GM12878 (cell line): ENCODE measurements at regions not wholly inside any gene's neighbourhood (a gene's known extent, or its start where the extent isn't known, plus 50 kb on each side); places are given as distances from the start of the nearest gene placed in this dataset.

Experiments used
- ATAC-seq: fragments of 200-7000 bp; cut with Tn5 transposase; 3 replicates; pipeline ENCODE4 v1.9.1; 2020; ENCODE audit warnings: mild to moderate bottlenecking, moderate library complexity
- BruUV-seq: library from RNA; stranded (reverse); fragments of 400-500 nt; replicated peaks from 2 replicates; lab custom pipeline; 2021; lab: Mats Ljungman, UMichigan
- CTCF ChIA-PET: fragments of 300-600 bp; sonication (Branson Sonifier 250); formaldehyde crosslinking; extraction: SDS; loops from one replicate; lab custom pipeline; 2021; ENCODE audit warnings: inconsistent platforms; lab: Yijun Ruan, JAX
- POLR2A ChIA-PET: fragments of 350-600 bp; formaldehyde crosslinking; extraction: SDS; loops from one replicate; lab custom pipeline; 2021; ENCODE audit warnings: inconsistent platforms; lab: Charles Lee
- RAD21 ChIA-PET: fragments of 300-600 bp; sonication (Branson Sonifier 250); formaldehyde crosslinking; loops from one replicate; lab custom pipeline; 2023; ENCODE audit warnings: antibody characterized with exemption; ENCODE audit not compliant: unreplicated experiment; lab: Charles Lee
- SMC1A ChIA-PET: fragments of 300-600 bp; sonication (Branson Sonifier 250); formaldehyde crosslinking; loops from one replicate; lab custom pipeline; 2023; ENCODE audit not compliant: unreplicated experiment, uncharacterized antibody; lab: Charles Lee
- DNase-seq: peaks from one replicate; pipeline ENCODE4 v3.0.0-alpha.2; 2011; ENCODE audit warnings: low read depth, low spot score
- FAIRE-seq: peaks from 3 replicates; lab custom pipeline; 2011; peaks lifted over from hg19 to GRCh38; lab: Jason Lieb, UNC
- H2AFZ ChIP-seq: 2 replicates; pipeline ENCODE4 v1.6.0; 2011; ENCODE audit warnings: low read depth, low read length, control low read depth; ENCODE audit not compliant: control insufficient read depth
- H3K27ac ChIP-seq: 2 replicates; pipeline ENCODE4 v1.5.1; 2011; ENCODE audit warnings: control low read depth; ENCODE audit not compliant: control insufficient read depth, insufficient read depth
- H3K27me3 ChIP-seq, 2 experiments: replicated peaks in 1 of 2; 2 replicates each; pipeline versions ENCODE4 v1.6.0 to v1.6.1; 2011; ENCODE audit warnings: low read length in 1 of 2; ENCODE audit not compliant: control insufficient read depth in 2 of 2, insufficient read depth in 2 of 2
- H3K36me3 ChIP-seq, 2 experiments: 2 replicates each; pipeline ENCODE4 v1.5.1; 2011; ENCODE audit warnings: low read length in 1 of 2; ENCODE audit not compliant: control insufficient read depth in 2 of 2, insufficient read depth in 2 of 2
- H3K4me1 ChIP-seq: 2 replicates; pipeline ENCODE4 v1.6.1; 2011; ENCODE audit warnings: mild to moderate bottlenecking, low read length, moderate library complexity, mixed read lengths; ENCODE audit not compliant: control insufficient read depth, insufficient read depth
- H3K4me2 ChIP-seq: 2 replicates; pipeline ENCODE4 v1.6.0; 2011; ENCODE audit warnings: control low read depth; ENCODE audit not compliant: control insufficient read depth, insufficient read depth
- H3K4me3 ChIP-seq: fragments of 200-600 bp; sonication (generic); 2 replicates; pipeline ENCODE4 v1.5.1; 2016
- H3K79me2 ChIP-seq: 2 replicates; pipeline ENCODE4 v1.6.0; 2011; ENCODE audit warnings: low read length; ENCODE audit not compliant: control insufficient read depth, insufficient read depth
- H3K9ac ChIP-seq: 2 replicates; pipeline ENCODE4 v1.8.0; 2011; ENCODE audit warnings: low read length, control low read depth, mixed read lengths; ENCODE audit not compliant: control insufficient read depth, insufficient read depth
- H3K9me3 ChIP-seq: replicated peaks from 3 replicates; pipeline ENCODE4 v1.5.1; 2011; ENCODE audit warnings: mild to moderate bottlenecking, low read length; ENCODE audit not compliant: control insufficient read depth, insufficient read depth
- H4K20me1 ChIP-seq: 2 replicates; pipeline ENCODE4 v1.6.0; 2011; ENCODE audit not compliant: control insufficient read depth, insufficient read depth
- CTCF ChIP-seq, 3 experiments: IDR thresholded peaks in 2 of 3; conservative IDR thresholded peaks in 1 of 3; 2 replicates each; pipeline ENCODE4 v1.5.1; 2011; ENCODE audit warnings: low read depth in 3 of 3, low read length in 3 of 3, mild to moderate bottlenecking in 3 of 3, control low read depth in 2 of 3, moderate library complexity in 2 of 3, inconsistent platforms in 1 of 3, mixed read lengths in 1 of 3; ENCODE audit not compliant: control insufficient read depth in 2 of 3, insufficient read depth in 1 of 3; ENCODE audit errors: extremely low read depth in 1 of 3
- FOXK2 ChIP-seq: fragments of 450-650 bp; IDR thresholded peaks from 2 replicates; pipeline ENCODE4 v1.6.1; 2017; ENCODE audit warnings: mild to moderate bottlenecking, moderate library complexity
- HDAC6 ChIP-seq: fragments of 200-600 bp; sonication (generic); IDR thresholded peaks from one replicate; pipeline ENCODE4 v1.8.0; 2017; ENCODE audit warnings: antibody characterized with exemption; ENCODE audit not compliant: unreplicated experiment
- POLR2A ChIP-seq: IDR thresholded peaks from 2 replicates; pipeline ENCODE4 v1.6.1; 2011; ENCODE audit warnings: low read depth, mild to moderate bottlenecking, low read length
- PRDM15 ChIP-seq: fragments of 450-650 bp; formaldehyde crosslinking; IDR thresholded peaks from 2 replicates; pipeline ENCODE4 v1.4.0; 2020; ENCODE audit warnings: mild to moderate bottlenecking, moderate library complexity
- RAD21 ChIP-seq: IDR thresholded peaks from 2 replicates; pipeline ENCODE4 v1.6.1; 2011; ENCODE audit warnings: mild to moderate bottlenecking, low read depth, low read length, moderate library complexity; ENCODE audit not compliant: insufficient read depth
- SMC3 ChIP-seq: IDR thresholded peaks from 2 replicates; pipeline ENCODE4 v1.6.1; 2011; ENCODE audit warnings: low read length, improper control_type of control experiment, borderline replicate concordance
- ZNF592 ChIP-seq: fragments of 450-650 bp; IDR thresholded peaks from 2 replicates; pipeline ENCODE4 v1.6.1; 2017; ENCODE audit warnings: mild to moderate bottlenecking, moderate library complexity
- WGBS: methylation state at CpG from one replicate; pipeline ENCODE4 v1.1.6; 2016; ENCODE audit warnings: low lambda C conversion rate; ENCODE audit not compliant: insufficient replicate concordance, insufficient coverage; ENCODE audit errors: missing lambda C conversion rate; 5-methylcytosine and 5-hydroxymethylcytosine counted together
- in situ Hi-C: fragments of 300-500 bp; cut with MboI; formaldehyde crosslinking; loops from 9 replicates; pipeline ENCODE4 v1.14.3; 2018; ENCODE audit warnings: mixed read lengths
- intact Hi-C: fragments of 100-400 bp; cut with micrococcal nuclease; formaldehyde crosslinking; loops from one replicate; pipeline ENCODE4 v1.14.2; 2022; ENCODE audit not compliant: unreplicated experiment

- no peaks in the 10 kb centered on the region for H4K20me1 ChIP-seq
- RAD21 ChIA-PET, result no interaction called here
- WGBS, result 0% methylated on average over 1 of the region's 1 CpG
- H3K36me3 ChIP-seq, result no peaks in the 10 kb centered on the region
- no peaks in the 10 kb centered on the region for H3K27me3 ChIP-seq
- H3K4me3 ChIP-seq, result no peak overlapping the region
- intact Hi-C loops (loop anchor here (5.0 kb wide), 1 partner anchor 120 kb away; no protein-coding TSS in a partner anchor), in situ Hi-C loops (no loop called here)
- SMC1A ChIA-PET, result interaction anchor here (0.7 to 1.0 kb wide), 3 partner anchors 23 to 138 kb away, joined by 3 to 4 read pairs (median 3); no protein-coding TSS in a partner anchor
- no peak overlapping the region for H3K4me2 ChIP-seq
- POLR2A ChIA-PET, result no interaction called here
- peak; percentile 42; the same call in 1 of the 3 replicates for ATAC-seq
- peak; percentile 63; the same call in 1 of the 2 replicates for TF ChIP-seq RAD21
- peak in 2 of 3 experiments; percentile 7 to 19; a peak in 1 of 6 replicates for TF ChIP-seq CTCF (IDR thresholded peaks at IDR 0.05 in 2 of 3, conservative IDR thresholded peaks at IDR 0.05 in 1 of 3; ENCODE audit: control insufficient read depth in 2 of 3, extremely low read depth in 1 of 3, insufficient read depth in 1 of 3, low read depth in 3 of 3, low read length in 3 of 3)
- peak; percentile 27; the same call in 1 of the 2 replicates for TF ChIP-seq SMC3
- TF ChIP-seq HDAC6, result no peak
- no TSS peak for BruUV-seq
- H2AFZ ChIP-seq, result no peak overlapping the region
- no peak for FAIRE-seq
- CTCF ChIA-PET, result interaction anchor here (0.7 to 1.0 kb wide), 6 partner anchors 15 to 411 kb away, joined by 3 to 10 read pairs (median 3); no protein-coding TSS in a partner anchor
- no peak overlapping the region for H3K9ac ChIP-seq
- no peaks in the 10 kb centered on the region for H3K4me1 ChIP-seq
- H3K27ac ChIP-seq, result no peak overlapping the region
- no peak for DNase-seq
- no peaks in the 10 kb centered on the region for H3K79me2 ChIP-seq
- no peaks in the 10 kb centered on the region for H3K9me3 ChIP-seq
Observed at GRCh38 chr2:57376985-57377384, 669.6 kb upstream of the VRK2 start.

- Histone ChIP-seq H3K36me3 (no peaks in the 10 kb centered on the region), H3K9me3 (no peaks in the 10 kb centered on the region), H3K9ac (no peak overlapping the region), H3K27ac (no peak overlapping the region), H4K20me1 (no peaks in the 10 kb centered on the region), H3K4me3 (no peak overlapping the region), H3K4me2 (no peak overlapping the region), H2AFZ (no peak overlapping the region), H3K27me3 (no peaks in the 10 kb centered on the region), H3K79me2 (no peaks in the 10 kb centered on the region), H3K4me1 (no peaks in the 10 kb centered on the region)
- ChIA-PET SMC1A (no interaction called here), RAD21 (no interaction called here), CTCF (no interaction called here), POLR2A (no interaction called here)
- in situ Hi-C loops (no loop called here), intact Hi-C loops (no loop called here)
- no peak for FAIRE-seq
- no peak for DNase-seq
- BruUV-seq, result no TSS peak
- no peak for ATAC-seq
- TF ChIP-seq POLR2A (no peak), ZNF592 (no peak), FOXK2 (no peak), PRDM15 (CRISPR knock-in tag) (no peak)
Observed at GRCh38 chr2:57386305-57386704, 660.3 kb upstream of the VRK2 start.
